ENCODE measurements at regions not wholly inside any gene's neighbourhood (a gene's known extent, or its start where the extent isn't known, plus 50 kb on each side); places are given as distances from the start of the nearest gene placed in this dataset.
A peak's percentile ranks its signal among the peaks of the same experiment; 100 is the strongest.
"Not testable (repeated sequence)": the region's sequence is repeated elsewhere in the genome, so short reads cannot be mapped to it uniquely, and the experiment has no call there.

GRCh38 chr18:42364766-42365165 is 409.7 kb downstream of the PIK3C3 start:
- H3K27ac ChIP-seq: no peak overlapping the region
- TF ChIP-seq, protein P1, sequence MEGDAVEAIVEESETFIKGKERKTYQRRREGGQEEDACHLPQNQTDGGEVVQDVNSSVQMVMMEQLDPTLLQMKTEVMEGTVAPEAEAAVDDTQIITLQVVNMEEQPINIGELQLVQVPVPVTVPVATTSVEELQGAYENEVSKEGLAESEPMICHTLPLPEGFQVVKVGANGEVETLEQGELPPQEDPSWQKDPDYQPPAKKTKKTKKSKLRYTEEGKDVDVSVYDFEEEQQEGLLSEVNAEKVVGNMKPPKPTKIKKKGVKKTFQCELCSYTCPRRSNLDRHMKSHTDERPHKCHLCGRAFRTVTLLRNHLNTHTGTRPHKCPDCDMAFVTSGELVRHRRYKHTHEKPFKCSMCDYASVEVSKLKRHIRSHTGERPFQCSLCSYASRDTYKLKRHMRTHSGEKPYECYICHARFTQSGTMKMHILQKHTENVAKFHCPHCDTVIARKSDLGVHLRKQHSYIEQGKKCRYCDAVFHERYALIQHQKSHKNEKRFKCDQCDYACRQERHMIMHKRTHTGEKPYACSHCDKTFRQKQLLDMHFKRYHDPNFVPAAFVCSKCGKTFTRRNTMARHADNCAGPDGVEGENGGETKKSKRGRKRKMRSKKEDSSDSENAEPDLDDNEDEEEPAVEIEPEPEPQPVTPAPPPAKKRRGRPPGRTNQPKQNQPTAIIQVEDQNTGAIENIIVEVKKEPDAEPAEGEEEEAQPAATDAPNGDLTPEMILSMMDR (conservative IDR thresholded peaks at IDR 0.05): no peak
- no peak for TF ChIP-seq ZFX (IDR thresholded peaks at IDR 0.05)

GRCh38 chr18:42365591-42365990 is 410.6 kb downstream of the PIK3C3 start:
- TF ChIP-seq, protein P1 (conservative IDR thresholded peaks at IDR 0.05): no peak
- TF ChIP-seq ZFX (IDR thresholded peaks at IDR 0.05): no peak
- H3K27ac ChIP-seq: no peak overlapping the region

DNA sequence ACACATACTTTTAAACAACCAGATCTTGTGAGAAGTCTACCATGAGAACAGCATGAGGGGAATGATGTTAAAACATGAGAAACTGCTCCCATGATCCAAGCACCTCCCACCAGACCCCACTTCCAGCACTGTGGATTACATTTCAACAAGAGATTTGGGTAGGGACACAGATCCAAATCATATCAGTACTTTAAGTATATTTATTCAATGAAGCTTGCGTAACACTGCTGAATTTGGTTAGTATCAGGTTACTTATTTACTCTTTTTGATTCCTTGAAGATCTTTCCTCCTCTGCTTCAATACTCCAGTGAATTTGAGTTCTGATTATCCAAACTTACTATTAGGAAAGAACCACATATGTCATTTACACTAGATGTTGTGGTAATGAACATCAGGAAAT is 418.6 kb downstream of the PIK3C3 start:
- TF ChIP-seq, protein P1 (conservative IDR thresholded peaks at IDR 0.05): no peak
- no peak for TF ChIP-seq ZFX (IDR thresholded peaks at IDR 0.05)
- peak overlapping the region; percentile 61; the same call in 1 of the 2 replicates for H3K27ac ChIP-seq

DNA sequence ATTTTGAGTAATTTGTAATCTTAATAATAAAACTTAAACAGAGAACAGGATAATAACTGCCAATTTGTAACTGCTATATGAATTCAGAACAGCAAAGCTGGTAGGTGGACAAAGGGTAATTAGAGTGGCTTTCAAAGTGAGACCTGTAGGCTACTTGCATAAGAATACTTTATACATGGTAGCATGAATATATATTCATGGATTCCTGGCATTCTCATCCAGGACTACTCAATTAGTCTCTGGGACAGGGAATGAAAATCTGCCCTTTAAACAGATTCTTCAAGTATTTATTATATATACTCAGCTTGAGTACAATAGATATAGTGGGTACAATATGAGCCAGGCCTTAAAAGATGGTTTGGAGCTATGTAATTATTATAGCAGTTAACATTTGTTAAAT is 419.9 kb downstream of the PIK3C3 start:
- no peak overlapping the region for H3K27ac ChIP-seq
- TF ChIP-seq ZFX (IDR thresholded peaks at IDR 0.05): no peak
- TF ChIP-seq, protein P1 (conservative IDR thresholded peaks at IDR 0.05): no peak

DNA sequence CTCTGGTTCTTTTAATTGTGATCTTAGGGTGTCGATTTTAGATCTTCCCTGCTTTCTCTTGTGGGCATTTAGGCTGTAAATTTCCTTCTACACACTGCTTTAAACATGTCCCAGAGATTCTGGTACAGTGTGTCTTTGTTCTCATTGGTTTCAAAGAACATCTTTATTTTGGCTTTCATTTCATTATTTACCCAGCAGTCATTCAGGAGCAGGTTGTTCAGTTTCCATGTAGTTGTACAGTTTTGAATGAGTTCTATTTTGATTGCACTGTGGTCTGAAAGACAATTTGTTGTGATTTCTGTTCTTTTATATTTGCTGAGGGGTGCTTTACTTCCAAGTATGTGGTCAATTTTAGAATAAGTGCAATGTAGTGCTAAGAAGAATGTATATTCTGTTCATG is 423.8 kb downstream of the PIK3C3 start:
- not testable (repeated sequence) for H3K27ac ChIP-seq

- peak overlapping the region; percentile 71 for H3K27ac ChIP-seq
Measured at GRCh38 chr18:42381236-42381635, 426.2 kb downstream of the PIK3C3 start.

DNA sequence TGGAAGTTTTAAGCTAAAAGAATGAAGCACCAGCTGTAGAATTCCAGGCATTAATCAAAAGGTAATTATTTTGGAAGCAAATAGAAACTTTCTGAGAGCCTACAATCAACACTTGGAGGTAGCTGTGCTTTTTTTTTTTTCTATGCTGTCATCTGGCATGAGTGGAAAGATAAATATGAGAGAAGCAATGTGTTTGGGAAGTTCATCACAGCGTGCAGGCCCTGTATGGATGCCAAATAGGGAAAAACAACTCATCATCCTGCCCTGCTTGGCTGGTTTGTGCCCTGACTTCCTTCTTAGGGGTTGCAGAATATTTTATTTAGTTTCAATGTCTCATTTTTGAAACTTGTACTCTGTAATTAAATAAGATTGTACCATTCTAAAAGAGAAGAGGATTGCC is 437.4 kb downstream of the PIK3C3 start:
- peak overlapping the region; percentile 42; the same call in 1 of the 2 replicates for H3K27ac ChIP-seq
- TF ChIP-seq, protein P1 (conservative IDR thresholded peaks at IDR 0.05): no peak
- no peak for TF ChIP-seq ZFX (IDR thresholded peaks at IDR 0.05)

GRCh38 chr18:42392926-42393325 is 437.9 kb downstream of the PIK3C3 start:
- H3K27ac ChIP-seq: no peak overlapping the region
- TF ChIP-seq, protein P1 (conservative IDR thresholded peaks at IDR 0.05): no peak
- TF ChIP-seq ZFX (IDR thresholded peaks at IDR 0.05): no peak

DNA sequence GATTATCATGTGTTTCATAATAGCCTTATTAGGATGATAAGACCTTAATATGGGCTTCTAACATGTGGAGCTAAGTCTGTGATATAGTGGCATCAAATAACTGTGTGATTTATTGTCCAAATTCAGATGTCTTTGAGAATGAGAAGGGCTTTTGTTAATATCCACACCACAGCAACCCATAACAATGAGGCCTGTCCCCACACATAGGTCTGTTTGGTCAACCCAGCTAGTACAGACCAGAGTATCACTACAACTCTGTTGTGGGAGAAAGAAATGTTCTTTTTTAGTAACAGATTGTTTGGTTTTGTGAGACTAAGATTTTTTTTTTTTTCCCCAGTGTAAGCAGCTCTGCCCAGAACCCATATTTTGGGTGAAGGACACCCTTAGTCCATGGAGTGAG is 439.2 kb downstream of the PIK3C3 start:
- H3K27ac ChIP-seq: no peak overlapping the region
- TF ChIP-seq, protein P1 (conservative IDR thresholded peaks at IDR 0.05): no peak
- no peak for TF ChIP-seq ZFX (IDR thresholded peaks at IDR 0.05)

All from C4-2B (cell line).